Adrenal gland (tissue), 5 donors: ENCODE measurements at regions not wholly inside any gene's neighbourhood (a gene's known extent, or its start where the extent isn't known, plus 50 kb on each side); places are given as distances from the start of the nearest gene placed in this dataset.

Experiments used
- CTCF ChIP-seq, 6 experiments: fragments of 450-650 bp in 4 of 6; fragments of 200-600 bp in 2 of 6; sonication (generic) in 1 of 6; IDR thresholded peaks; 1 replicate in 5 of 6; 2 replicates in 1 of 6; pipeline versions ENCODE4 v1.5.1 to v1.8.0; 2016 to 2021; ENCODE audit warnings: antibody characterized with exemption in 6 of 6, mild to moderate bottlenecking in 2 of 6, moderate library complexity in 1 of 6
- POLR2A ChIP-seq, 2 donors: fragments of 450-650 bp; IDR thresholded peaks; one replicate each; pipeline ENCODE4 v1.6.1; 2017; ENCODE audit warnings: antibody characterized with exemption in 2 of 2, mild to moderate bottlenecking in 2 of 2, moderate library complexity in 1 of 2
- donor health status: DM: no; HTN: no; CAD: no.

GRCh38 chr20:47927944-47928343 lies 142.7 kb upstream of the SULF2 start:
- TF ChIP-seq CTCF (IDR thresholded peaks at IDR 0.05) (no peak), POLR2A (IDR thresholded peaks at IDR 0.05) (no peak)
